Spleen (tissue), 11 donors: ENCODE measurements at regions not wholly inside any gene's neighbourhood (a gene's known extent, or its start where the extent isn't known, plus 50 kb on each side); places are given as distances from the start of the nearest gene placed in this dataset.

ENCODE experiments used
- DNase-seq: peaks from one replicate; pipeline ENCODE4 v3.0.0-alpha.2; 2020
- H3K27ac ChIP-seq, 8 donors: fragments of 200-600 bp; sonication (generic) in 7 of 8; 1 replicate in 4 of 8; 2 replicates in 4 of 8; pipeline versions ENCODE4 v1.5.0 to v1.8.0; 2016 to 2021; ENCODE audit warnings: inconsistent platforms in 4 of 8, mild to moderate bottlenecking in 4 of 8, moderate library complexity in 1 of 8
- H3K27me3 ChIP-seq, 7 donors: fragments of 200-600 bp; sonication (generic) in 6 of 7; replicated peaks in 1 of 7; 1 replicate in 4 of 7; 2 replicates in 3 of 7; pipeline versions ENCODE4 v1.5.0 to v1.8.0; 2016 to 2021; ENCODE audit warnings: inconsistent platforms in 3 of 7, mild to moderate bottlenecking in 1 of 7
- H3K36me3 ChIP-seq, 6 donors: fragments of 200-600 bp; sonication (generic) in 5 of 6; 1 replicate in 4 of 6; 2 replicates in 2 of 6; pipeline versions ENCODE4 v1.5.0 to v1.8.0; 2016 to 2021; ENCODE audit warnings: inconsistent platforms in 2 of 6
- H3K4me1 ChIP-seq, 6 donors: fragments of 200-600 bp; sonication (generic) in 5 of 6; 1 replicate in 3 of 6; 2 replicates in 3 of 6; pipeline versions ENCODE4 v1.5.0 to v1.8.0; 2016 to 2021; ENCODE audit warnings: inconsistent platforms in 3 of 6
- H3K4me3 ChIP-seq, 8 donors: fragments of 200-600 bp; sonication (generic) in 7 of 8; 1 replicate in 4 of 8; 2 replicates in 4 of 8; pipeline versions ENCODE4 v1.5.0 to v1.8.0; 2016 to 2021; ENCODE audit warnings: inconsistent platforms in 4 of 8, mild to moderate bottlenecking in 4 of 8, moderate library complexity in 2 of 8
- H3K9me3 ChIP-seq, 8 donors: fragments of 200-600 bp; sonication (generic) in 7 of 8; 1 replicate in 4 of 8; 2 replicates in 4 of 8; pipeline versions ENCODE4 v1.5.0 to v1.8.0; 2016 to 2021; ENCODE audit warnings: inconsistent platforms in 4 of 8
- POLR2A ChIP-seq, 3 donors: fragments of 450-650 bp; IDR thresholded peaks; one replicate each; pipeline ENCODE4 v1.5.1; 2017; ENCODE audit warnings: antibody characterized with exemption in 3 of 3, mild to moderate bottlenecking in 1 of 3
- POLR2AphosphoS5 ChIP-seq, 3 donors: sonication (generic); formaldehyde crosslinking; IDR thresholded peaks; one replicate each; pipeline ENCODE4 v1.5.1; 2017; ENCODE audit warnings: antibody characterized with exemption in 3 of 3
- WGBS, 5 donors: extraction: QIAGEN DNeasy Blood & Tissue Kit in 3 of 5; methylation state at CpG; one replicate each; pipeline versions ENCODE4 v1.1.5 to v1.1.7; 2013 to 2018; 5-methylcytosine and 5-hydroxymethylcytosine counted together
- intact Hi-C: fragments of 100-400 bp; cut with DNase I; formaldehyde crosslinking; loops from one replicate; pipeline ENCODE4 v1.15.0; 2023; ENCODE audit warnings: low total_unique reads
- TF ChIP-seq, protein P1 (sequence below), 11 experiments: fragments of 200-600 bp in 7 of 11; fragments of 450-650 bp in 4 of 11; sonication (generic) in 4 of 11; IDR thresholded peaks in 8 of 11; conservative IDR thresholded peaks in 3 of 11; 1 replicate in 7 of 11; 2 replicates in 4 of 11; pipeline versions ENCODE4 v1.4.0 to v1.8.0; 2016 to 2021; ENCODE audit warnings: antibody characterized with exemption in 11 of 11, inconsistent platforms in 4 of 11, mild to moderate bottlenecking in 1 of 11
- donor health status: healthy with polysubstance abuse.
- donor health status: DM: no; HTN: no; CAD: no; lungs with moderate emphysema.
- donor health status: DM: no; HTN: no; CAD: no.
- donor health status: Bipolar disorder and iron deficiency.
- donor health status: healthy.
- donor health status: DM: no; HTN: no; CAD: no.
- donor health status: DM: yes; HTN: yes; CAD: no.

DNA sequence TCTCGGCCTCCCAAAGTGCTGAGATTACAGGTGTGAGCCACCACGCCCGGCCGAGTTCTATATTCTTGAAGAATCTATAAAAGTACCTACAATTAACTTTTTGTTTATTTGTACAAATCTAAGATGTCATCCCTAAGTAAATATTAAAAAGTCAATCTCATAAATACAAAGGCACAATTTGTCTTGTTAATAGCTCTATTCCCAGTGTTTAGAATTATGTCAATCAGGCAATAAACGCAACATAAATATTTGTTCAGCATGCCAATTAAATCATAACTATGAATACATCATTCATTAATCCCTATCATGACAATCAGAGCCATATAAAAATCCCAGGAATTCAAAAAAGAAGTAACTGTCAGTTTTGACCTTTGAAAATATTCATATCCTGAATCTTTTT lies 68.9 kb upstream of the CDH18 start:
- intact Hi-C loops, result no loop called here
- Histone ChIP-seq H3K27me3 (no peaks in the 10 kb centered on the region), H3K9me3 (peaks cover 0 to 8% (median 5%) of the 10 kb centered on the region in 8 donors), H3K27ac (no peak overlapping the region), H3K4me3 (no peak overlapping the region), H3K4me1 (no peaks in the 10 kb centered on the region), H3K36me3 (no peaks in the 10 kb centered on the region)
- TF ChIP-seq POLR2AphosphoS5 (IDR thresholded peaks at IDR 0.05) (no peak), POLR2A (IDR thresholded peaks at IDR 0.05) (no peak)
- TF ChIP-seq, protein P1, sequence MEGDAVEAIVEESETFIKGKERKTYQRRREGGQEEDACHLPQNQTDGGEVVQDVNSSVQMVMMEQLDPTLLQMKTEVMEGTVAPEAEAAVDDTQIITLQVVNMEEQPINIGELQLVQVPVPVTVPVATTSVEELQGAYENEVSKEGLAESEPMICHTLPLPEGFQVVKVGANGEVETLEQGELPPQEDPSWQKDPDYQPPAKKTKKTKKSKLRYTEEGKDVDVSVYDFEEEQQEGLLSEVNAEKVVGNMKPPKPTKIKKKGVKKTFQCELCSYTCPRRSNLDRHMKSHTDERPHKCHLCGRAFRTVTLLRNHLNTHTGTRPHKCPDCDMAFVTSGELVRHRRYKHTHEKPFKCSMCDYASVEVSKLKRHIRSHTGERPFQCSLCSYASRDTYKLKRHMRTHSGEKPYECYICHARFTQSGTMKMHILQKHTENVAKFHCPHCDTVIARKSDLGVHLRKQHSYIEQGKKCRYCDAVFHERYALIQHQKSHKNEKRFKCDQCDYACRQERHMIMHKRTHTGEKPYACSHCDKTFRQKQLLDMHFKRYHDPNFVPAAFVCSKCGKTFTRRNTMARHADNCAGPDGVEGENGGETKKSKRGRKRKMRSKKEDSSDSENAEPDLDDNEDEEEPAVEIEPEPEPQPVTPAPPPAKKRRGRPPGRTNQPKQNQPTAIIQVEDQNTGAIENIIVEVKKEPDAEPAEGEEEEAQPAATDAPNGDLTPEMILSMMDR (IDR thresholded peaks at IDR 0.05 in 8 of 11, conservative IDR thresholded peaks at IDR 0.05 in 3 of 11), result no peak
- no peak for DNase-seq
- WGBS, 5 donors, result 88 to 93% (median 91%) methylated on average over 5 of the region's 5 CpGs

DNA sequence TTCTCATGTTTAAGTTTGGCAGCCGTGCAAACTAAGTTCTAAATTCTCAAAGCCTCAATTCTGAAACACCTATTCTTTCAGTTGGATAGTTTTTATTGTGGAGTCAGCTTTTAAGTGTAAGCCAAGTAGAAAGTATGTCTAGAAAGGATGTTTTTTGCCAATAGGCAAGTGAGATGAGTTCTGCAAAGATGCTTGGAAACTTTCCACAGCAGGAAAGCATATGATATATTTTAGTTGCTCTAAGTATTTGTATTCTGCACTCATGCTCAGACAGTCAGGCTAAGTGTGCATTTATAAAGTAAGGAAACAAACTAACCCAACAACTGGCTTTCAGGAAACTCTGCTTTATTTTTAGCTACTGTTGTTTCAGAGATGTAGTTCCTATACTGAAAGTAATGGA lies 67.3 kb upstream of the CDH18 start:
- TF ChIP-seq POLR2AphosphoS5 (IDR thresholded peaks at IDR 0.05) (no peak), POLR2A (IDR thresholded peaks at IDR 0.05) (no peak)
- TF ChIP-seq, protein P1 (IDR thresholded peaks at IDR 0.05 in 8 of 11, conservative IDR thresholded peaks at IDR 0.05 in 3 of 11), result no peak
- H3K36me3 ChIP-seq, result no peaks in the 10 kb centered on the region
- peaks cover 0 to 18% (median 5%) of the 10 kb centered on the region in 8 donors for H3K9me3 ChIP-seq
- WGBS, 5 donors, result 69 to 93% (median 88%) methylated on average over 1 of the region's 1 CpG
- H3K4me3 ChIP-seq, result no peak overlapping the region
- no peak for DNase-seq
- H3K4me1 ChIP-seq, result no peaks in the 10 kb centered on the region
- no peak overlapping the region for H3K27ac ChIP-seq
- intact Hi-C loops, result no loop called here
- H3K27me3 ChIP-seq, result no peaks in the 10 kb centered on the region

- no peak for DNase-seq
- peaks cover 0 to 25% (median 9%) of the 10 kb centered on the region in 8 donors for H3K9me3 ChIP-seq
- intact Hi-C loops, result no loop called here
These were observed 62.3 kb upstream of the CDH18 start for GRCh38 chr5:20050262-20050661.

GRCh38 chr5:20044460-20044859 lies 56.5 kb upstream of the CDH18 start:
- DNase-seq, result no peak
- H3K36me3 ChIP-seq, result no peaks in the 10 kb centered on the region
- no peaks in the 10 kb centered on the region for H3K4me1 ChIP-seq
- H3K27ac ChIP-seq, result no peak overlapping the region
- intact Hi-C loops, result no loop called here
- TF ChIP-seq, protein P1 (IDR thresholded peaks at IDR 0.05 in 8 of 11, conservative IDR thresholded peaks at IDR 0.05 in 3 of 11), result no peak
- no peak for TF ChIP-seq POLR2A (IDR thresholded peaks at IDR 0.05)
- no peak for TF ChIP-seq POLR2AphosphoS5 (IDR thresholded peaks at IDR 0.05)
- H3K27me3 ChIP-seq, result no peaks in the 10 kb centered on the region
- no peak overlapping the region for H3K4me3 ChIP-seq
- H3K9me3 ChIP-seq, result peaks cover 0 to 6% (median 2%) of the 10 kb centered on the region in 8 donors

More at GRCh38 chr5:20050262-20050661, 62.3 kb upstream of the CDH18 start:
- TF ChIP-seq, protein P1 (IDR thresholded peaks at IDR 0.05 in 8 of 11, conservative IDR thresholded peaks at IDR 0.05 in 3 of 11), result no peak
- TF ChIP-seq POLR2AphosphoS5 (IDR thresholded peaks at IDR 0.05), result no peak
- no peak for TF ChIP-seq POLR2A (IDR thresholded peaks at IDR 0.05)
- no peaks in the 10 kb centered on the region for H3K27me3 ChIP-seq
- no peak overlapping the region for H3K4me3 ChIP-seq
- H3K36me3 ChIP-seq, result no peaks in the 10 kb centered on the region
- no peaks in the 10 kb centered on the region for H3K4me1 ChIP-seq
- H3K27ac ChIP-seq, result no peak overlapping the region
